Liver (tissue), 8 donors: ENCODE measurements at regions not wholly inside any gene's neighbourhood (a gene's known extent, or its start where the extent isn't known, plus 50 kb on each side); places are given as distances from the start of the nearest gene placed in this dataset.

ENCODE experiments used
- DNase-seq: peaks from one replicate; pipeline ENCODE4 v3.0.0-alpha.2; 2017; ENCODE audit warnings: low spot score
- H3K27ac ChIP-seq, 2 donors: one replicate each; pipeline ENCODE4 v1.7.0; 2013; ENCODE audit warnings: inconsistent platforms in 2 of 2, low read length in 2 of 2, control low read depth in 1 of 2, low read depth in 1 of 2, mild to moderate bottlenecking in 1 of 2
- H3K27me3 ChIP-seq, 4 donors: one replicate each; pipeline versions ENCODE4 v1.6.1 to v1.7.0; 2013; ENCODE audit warnings: low read length in 3 of 4, inconsistent platforms in 1 of 4, mild to moderate bottlenecking in 1 of 4, moderate library complexity in 1 of 4; ENCODE audit not compliant: control insufficient read depth in 4 of 4, insufficient read depth in 4 of 4
- H3K36me3 ChIP-seq, 4 donors: one replicate each; pipeline versions ENCODE4 v1.6.1 to v1.7.0; 2013; ENCODE audit warnings: low read length in 3 of 4, mild to moderate bottlenecking in 3 of 4, low read depth in 1 of 4, moderate library complexity in 1 of 4; ENCODE audit not compliant: control insufficient read depth in 4 of 4, insufficient read depth in 3 of 4
- H3K4me1 ChIP-seq, 4 donors: one replicate each; pipeline versions ENCODE4 v1.6.1 to v1.7.0; 2013; ENCODE audit warnings: low read length in 3 of 4, mild to moderate bottlenecking in 3 of 4, moderate library complexity in 1 of 4; ENCODE audit not compliant: control insufficient read depth in 4 of 4, insufficient read depth in 4 of 4
- H3K4me3 ChIP-seq, 3 donors: one replicate each; pipeline versions ENCODE4 v1.6.1 to v1.7.0; 2013; ENCODE audit warnings: low read length in 3 of 3, control low read depth in 1 of 3, low read depth in 1 of 3, mild to moderate bottlenecking in 1 of 3
- H3K9ac ChIP-seq, 2 donors: one replicate each; pipeline ENCODE4 v1.7.0; 2013; ENCODE audit warnings: low read length in 2 of 2, mild to moderate bottlenecking in 2 of 2, moderate library complexity in 2 of 2, control low read depth in 1 of 2, low read depth in 1 of 2
- H3K9me3 ChIP-seq, 4 donors: one replicate each; pipeline versions ENCODE4 v1.6.1 to v1.7.0; 2013; ENCODE audit warnings: low read length in 3 of 4; ENCODE audit not compliant: control insufficient read depth in 4 of 4
- CTCF ChIP-seq: fragments of 150-350 bp; IDR thresholded peaks from 2 replicates; pipeline ENCODE4 v1.5.1; 2017; ENCODE audit warnings: improper control_type of control experiment, low read depth, low read length; ENCODE audit not compliant: missing input control
- EGR1 ChIP-seq, 2 donors: IDR thresholded peaks; 2 replicates each; pipeline ENCODE4 v1.6.1; 2016 to 2018; ENCODE audit warnings: antibody characterized with exemption in 2 of 2, low read depth in 2 of 2
- FOXA1 ChIP-seq: IDR thresholded peaks from 2 replicates; pipeline ENCODE4 v1.6.1; 2016; ENCODE audit warnings: antibody characterized with exemption
- FOXA2 ChIP-seq: IDR thresholded peaks from 2 replicates; pipeline ENCODE4 v1.6.1; 2016; ENCODE audit warnings: antibody characterized with exemption
- GABPA ChIP-seq, 2 donors: IDR thresholded peaks in 1 of 2; conservative IDR thresholded peaks in 1 of 2; 2 replicates each; pipeline ENCODE4 v1.6.1; 2016; ENCODE audit warnings: antibody characterized with exemption in 2 of 2, mild to moderate bottlenecking in 1 of 2, moderate library complexity in 1 of 2
- HNF4A ChIP-seq, 2 donors: conservative IDR thresholded peaks; 2 replicates each; pipeline ENCODE4 v1.6.1; 2016; ENCODE audit warnings: antibody characterized with exemption in 2 of 2, mild to moderate bottlenecking in 2 of 2
- HNF4G ChIP-seq: IDR thresholded peaks from 2 replicates; pipeline ENCODE4 v1.6.1; 2016; ENCODE audit warnings: antibody characterized with exemption
- JUND ChIP-seq, 2 donors: IDR thresholded peaks; 2 replicates each; pipeline ENCODE4 v1.6.1; 2016; ENCODE audit warnings: antibody characterized with exemption in 2 of 2
- MAX ChIP-seq: IDR thresholded peaks from 2 replicates; pipeline ENCODE4 v1.6.1; 2016; ENCODE audit warnings: antibody characterized with exemption
- NR2F2 ChIP-seq: IDR thresholded peaks from 2 replicates; pipeline ENCODE4 v1.6.1; 2016; ENCODE audit warnings: antibody characterized with exemption
- RAD21 ChIP-seq, 2 donors: IDR thresholded peaks; 2 replicates each; pipeline ENCODE4 v1.6.1; 2016; ENCODE audit warnings: antibody characterized with exemption in 2 of 2, mild to moderate bottlenecking in 2 of 2
- RXRA ChIP-seq, 2 donors: IDR thresholded peaks; 2 replicates each; pipeline ENCODE4 v1.6.1; 2017 to 2018; ENCODE audit warnings: antibody characterized with exemption in 2 of 2, mild to moderate bottlenecking in 1 of 2
- SP1 ChIP-seq: IDR thresholded peaks from 2 replicates; pipeline ENCODE4 v1.6.1; 2018; ENCODE audit warnings: antibody characterized with exemption, mild to moderate bottlenecking
- TAF1 ChIP-seq: conservative IDR thresholded peaks from 2 replicates; pipeline ENCODE4 v1.6.1; 2016; ENCODE audit warnings: antibody characterized with exemption, mild to moderate bottlenecking
- ZBTB33 ChIP-seq: IDR thresholded peaks from 2 replicates; pipeline ENCODE4 v1.6.1; 2016; ENCODE audit warnings: antibody characterized with exemption
- WGBS: extraction: QIAGEN DNeasy Blood & Tissue Kit; methylation state at CpG from one replicate; pipeline ENCODE4 v1.1.7; 2013; 5-methylcytosine and 5-hydroxymethylcytosine counted together
- donor health status: healthy.
- donor health status: healthy.
- donor health status: healthy.
- donor health status: healthy.
- donor health status: healthy.

GRCh38 chr5:117973785-117974184, 1014.6 kb downstream of the DTWD2 start:
- no peaks in the 10 kb centered on the region for H3K36me3 ChIP-seq
- no peaks in the 10 kb centered on the region for H3K4me1 ChIP-seq
- no peak for TF ChIP-seq TAF1
- no peak for TF ChIP-seq JUND (IDR thresholded peaks at IDR 0.05)
- no peak for TF ChIP-seq MAX
- TF ChIP-seq SP1 = no peak
- no peak for TF ChIP-seq NR2F2
- no peak for TF ChIP-seq GABPA (IDR thresholded peaks at IDR 0.05 in 1 of 2, conservative IDR thresholded peaks at IDR 0.05 in 1 of 2)
- no peak for TF ChIP-seq FOXA1
- TF ChIP-seq RAD21 (IDR thresholded peaks at IDR 0.05) = no peak
- no peak for TF ChIP-seq RXRA (IDR thresholded peaks at IDR 0.05)
- no peak for TF ChIP-seq HNF4A (conservative IDR thresholded peaks at IDR 0.05)
- TF ChIP-seq ZBTB33 = no peak
- TF ChIP-seq CTCF = no peak
- no peak for TF ChIP-seq EGR1 (IDR thresholded peaks at IDR 0.05; ENCODE audit: low read depth in 2 of 2)
- no peak overlapping the region for H3K27ac ChIP-seq
- 84% methylated on average over 1 of the region's 1 CpG for WGBS
- DNase-seq = no peak
- no peaks in the 10 kb centered on the region for H3K9me3 ChIP-seq
- H3K9ac ChIP-seq = no peak overlapping the region
- H3K27me3 ChIP-seq = no peaks in the 10 kb centered on the region
- no peak overlapping the region for H3K4me3 ChIP-seq

GRCh38 chr5:117955831-117956230, 1032.5 kb downstream of the DTWD2 start:
- DNase-seq = no peak
- no peaks in the 10 kb centered on the region for H3K36me3 ChIP-seq
- no peak overlapping the region for H3K9ac ChIP-seq
- peaks cover 0 to 3% (median 0%) of the 10 kb centered on the region in 4 donors for H3K9me3 ChIP-seq
- H3K4me1 ChIP-seq = no peaks in the 10 kb centered on the region
- no peaks in the 10 kb centered on the region for H3K27me3 ChIP-seq
- no peak overlapping the region for H3K4me3 ChIP-seq
- 84% methylated on average over 3 of the region's 3 CpGs for WGBS
- TF ChIP-seq TAF1 (no peak), FOXA2 (no peak), EGR1 (IDR thresholded peaks at IDR 0.05; ENCODE audit: low read depth in 2 of 2) (no peak), RXRA (IDR thresholded peaks at IDR 0.05) (no peak), FOXA1 (no peak), SP1 (no peak), HNF4G (no peak), GABPA (IDR thresholded peaks at IDR 0.05 in 1 of 2, conservative IDR thresholded peaks at IDR 0.05 in 1 of 2) (no peak)
- no peak overlapping the region for H3K27ac ChIP-seq

GRCh38 chr5:117954331-117954730, 1034.0 kb downstream of the DTWD2 start:
- Histone ChIP-seq H3K9me3 (peaks cover 0 to 3% (median 0%) of the 10 kb centered on the region in 4 donors), H3K4me1 (no peaks in the 10 kb centered on the region), H3K27me3 (no peaks in the 10 kb centered on the region), H3K27ac (no peak overlapping the region), H3K36me3 (no peaks in the 10 kb centered on the region), H3K4me3 (no peak overlapping the region), H3K9ac (no peak overlapping the region)
- no peak for DNase-seq
- whole genome bisulfite sequencing = 86% methylated on average over 1 of the region's 1 CpG
- TF ChIP-seq RXRA (IDR thresholded peaks at IDR 0.05) (no peak), MAX (no peak), FOXA1 (no peak)
